Upper lobe of left lung (tissue), 4 donors: ENCODE measurements at regions not wholly inside any gene's neighbourhood (a gene's known extent, or its start where the extent isn't known, plus 50 kb on each side); places are given as distances from the start of the nearest gene placed in this dataset.

Experiments
- CTCF ChIP-seq, 6 experiments: fragments of 450-650 bp in 4 of 6; fragments of 200-600 bp in 2 of 6; sonication (generic) in 2 of 6; IDR thresholded peaks; one replicate each; pipeline ENCODE4 v1.5.1; 2016 to 2019; ENCODE audit warnings: antibody characterized with exemption in 6 of 6
- POLR2AphosphoS5 ChIP-seq, 2 donors: sonication (generic); formaldehyde crosslinking; IDR thresholded peaks; one replicate each; pipeline ENCODE4 v1.5.1; 2017; ENCODE audit warnings: antibody characterized with exemption in 2 of 2

- TF ChIP-seq CTCF (IDR thresholded peaks at IDR 0.05) (no peak), POLR2AphosphoS5 (IDR thresholded peaks at IDR 0.05) (no peak)
Measured at GRCh38 chr6:122116835-122117627, 282.4 kb upstream of the HSF2 start.
